MM.1S (cell line): ENCODE measurements at regions not wholly inside any gene's neighbourhood (a gene's known extent, or its start where the extent isn't known, plus 50 kb on each side); places are given as distances from the start of the nearest gene placed in this dataset.

ENCODE experiments used
- DNase-seq: peaks from one replicate; pipeline ENCODE4 v3.0.0-alpha.2; 2015
- H2AFZ ChIP-seq: fragments of 300-600 bp; sonication (generic); 2 replicates; pipeline ENCODE4 v1.6.0; 2016; ENCODE audit warnings: antibody characterized with exemption, low read length
- H3F3A ChIP-seq: fragments of 300-600 bp; sonication (generic); 2 replicates; pipeline ENCODE4 v1.6.1; 2016; ENCODE audit warnings: mild to moderate bottlenecking, antibody characterized with exemption, low read length, moderate library complexity, mixed read lengths; ENCODE audit not compliant: insufficient read depth
- H3K27ac ChIP-seq: fragments of 300-600 bp; sonication (generic); 2 replicates; pipeline ENCODE4 v1.5.1; 2016; ENCODE audit warnings: mild to moderate bottlenecking, low read length
- H3K27me3 ChIP-seq: fragments of 300-600 bp; sonication (generic); replicated peaks from 2 replicates; pipeline ENCODE4 v1.6.0; 2016; ENCODE audit warnings: low read length; ENCODE audit not compliant: insufficient read depth
- H3K36me3 ChIP-seq: fragments of 300-600 bp; sonication (generic); replicated peaks from 2 replicates; pipeline ENCODE4 v1.6.1; 2016; ENCODE audit warnings: mild to moderate bottlenecking, low read length, mixed read lengths; ENCODE audit not compliant: insufficient read depth
- H3K4me1 ChIP-seq: fragments of 300-600 bp; sonication (generic); 2 replicates; pipeline ENCODE4 v1.6.1; 2016; ENCODE audit warnings: low read length, mixed read lengths
- H3K4me2 ChIP-seq: fragments of 300-600 bp; sonication (generic); 2 replicates; pipeline ENCODE4 v1.6.0; 2016; ENCODE audit warnings: low read depth, low read length
- H3K4me3 ChIP-seq: fragments of 300-600 bp; sonication (generic); 2 replicates; pipeline ENCODE4 v1.5.1; 2016; ENCODE audit warnings: low read length, mixed read lengths
- H3K79me2 ChIP-seq: fragments of 300-600 bp; sonication (generic); 2 replicates; pipeline ENCODE4 v1.6.1; 2016; ENCODE audit warnings: mixed run types, low read length, mixed read lengths
- H3K9ac ChIP-seq: fragments of 300-600 bp; sonication (generic); 2 replicates; pipeline ENCODE4 v1.6.1; 2016; ENCODE audit warnings: low read length, mixed read lengths
- H3K9me2 ChIP-seq: fragments of 300-600 bp; sonication (generic); replicated peaks from 2 replicates; pipeline ENCODE4 v1.6.1; 2016; ENCODE audit warnings: mild to moderate bottlenecking, low read length, mixed read lengths; ENCODE audit not compliant: insufficient read depth
- H3K9me3 ChIP-seq: fragments of 300-600 bp; sonication (generic); replicated peaks from 2 replicates; pipeline ENCODE4 v1.6.1; 2016; ENCODE audit warnings: mild to moderate bottlenecking, low read length, mixed read lengths; ENCODE audit not compliant: insufficient read depth
- H4K20me1 ChIP-seq: fragments of 300-600 bp; sonication (generic); 2 replicates; pipeline ENCODE4 v1.6.1; 2016; ENCODE audit warnings: mild to moderate bottlenecking, low read length, moderate library complexity, mixed read lengths; ENCODE audit not compliant: insufficient read depth
- CTCF ChIP-seq: fragments of 300-600 bp; sonication (generic); IDR thresholded peaks from 2 replicates; pipeline ENCODE4 v1.5.1; 2016; ENCODE audit warnings: antibody characterized with exemption, low read length, mixed read lengths
- EZH2 ChIP-seq: fragments of 300-600 bp; sonication (generic); optimal IDR thresholded peaks from 2 replicates; pipeline ENCODE3; 2017; ENCODE audit warnings: low read depth, mild to moderate bottlenecking, antibody characterized with exemption, low read length, mixed read lengths
- EZH2phosphoT487 ChIP-seq: fragments of 300-600 bp; sonication (generic); IDR thresholded peaks from 2 replicates; pipeline ENCODE4 v1.6.1; 2018; ENCODE audit warnings: antibody characterized with exemption, low read length

- Histone ChIP-seq H3F3A (no peaks in the 10 kb centered on the region), H3K9ac (no peak overlapping the region), H2AFZ (no peak overlapping the region), H3K27ac (no peak overlapping the region), H4K20me1 (no peaks in the 10 kb centered on the region), H3K79me2 (no peaks in the 10 kb centered on the region), H3K4me3 (no peak overlapping the region), H3K4me1 (no peaks in the 10 kb centered on the region), H3K9me3 (no peaks in the 10 kb centered on the region), H3K36me3 (no peaks in the 10 kb centered on the region), H3K9me2 (no peaks in the 10 kb centered on the region), H3K4me2 (no peak overlapping the region), H3K27me3 (no peaks in the 10 kb centered on the region)
- TF ChIP-seq EZH2phosphoT487 (no peak), EZH2 (no peak), CTCF (no peak)
- DNase-seq: no peak
Measured at GRCh38 chr14:49428076-49428475, 158.1 kb downstream of the RPS29 start.

- H3K9me2 ChIP-seq: no peaks in the 10 kb centered on the region
- H3K9me3 ChIP-seq: no peaks in the 10 kb centered on the region
- H3K79me2 ChIP-seq: no peaks in the 10 kb centered on the region
- no peaks in the 10 kb centered on the region for H3K27me3 ChIP-seq
- H3K9ac ChIP-seq: no peak overlapping the region
- no peak overlapping the region for H3K4me2 ChIP-seq
- no peaks in the 10 kb centered on the region for H3K36me3 ChIP-seq
- H3K4me1 ChIP-seq: no peaks in the 10 kb centered on the region
- H3F3A ChIP-seq: no peaks in the 10 kb centered on the region
- no peak overlapping the region for H2AFZ ChIP-seq
- H4K20me1 ChIP-seq: no peaks in the 10 kb centered on the region
- TF ChIP-seq EZH2: no peak
- no peak for TF ChIP-seq CTCF
- no peak for TF ChIP-seq EZH2phosphoT487
- no peak overlapping the region for H3K27ac ChIP-seq
- no peak for DNase-seq
- no peak overlapping the region for H3K4me3 ChIP-seq
Measured at GRCh38 chr14:49427117-49427516, 159.1 kb downstream of the RPS29 start.

GRCh38 chr14:49425921-49426320, 160.3 kb downstream of the RPS29 start:
- H3K9me2 ChIP-seq: no peaks in the 10 kb centered on the region
- H3K79me2 ChIP-seq: no peaks in the 10 kb centered on the region
- H3K4me2 ChIP-seq: no peak overlapping the region
- H3K27ac ChIP-seq: no peak overlapping the region
- H2AFZ ChIP-seq: no peak overlapping the region
- H3K27me3 ChIP-seq: no peaks in the 10 kb centered on the region
- no peaks in the 10 kb centered on the region for H4K20me1 ChIP-seq
- DNase-seq: no peak
- H3K4me1 ChIP-seq: no peaks in the 10 kb centered on the region
- no peaks in the 10 kb centered on the region for H3K36me3 ChIP-seq
- H3K9me3 ChIP-seq: no peaks in the 10 kb centered on the region
- TF ChIP-seq EZH2 (no peak), EZH2phosphoT487 (no peak), CTCF (no peak)
- H3K9ac ChIP-seq: no peak overlapping the region
- no peak overlapping the region for H3K4me3 ChIP-seq
- no peaks in the 10 kb centered on the region for H3F3A ChIP-seq
